Mammary epithelial cell (primary cell): ENCODE measurements at regions not wholly inside any gene's neighbourhood (a gene's known extent, or its start where the extent isn't known, plus 50 kb on each side); places are given as distances from the start of the nearest gene placed in this dataset.

Source experiments
- CTCF ChIP-seq, 2 donors: IDR thresholded peaks in 1 of 2; conservative IDR thresholded peaks in 1 of 2; 2 replicates each; pipeline ENCODE4 v1.5.1; 2011 to 2012; ENCODE audit warnings: inconsistent platforms in 2 of 2, low read length in 2 of 2, mild to moderate bottlenecking in 2 of 2, control low read depth in 1 of 2, low read depth in 1 of 2; ENCODE audit not compliant: insufficient read depth in 1 of 2; ENCODE audit errors: extremely low read depth in 1 of 2
- EZH2 ChIP-seq: IDR thresholded peaks from 2 replicates; pipeline ENCODE4 v1.6.1; 2012; ENCODE audit warnings: low read length, inconsistent platforms, borderline replicate concordance

- TF ChIP-seq EZH2 (no peak), CTCF (conservative IDR thresholded peaks at IDR 0.05 in 1 of 2, IDR thresholded peaks at IDR 0.05 in 1 of 2; ENCODE audit: extremely low read depth in 1 of 2, insufficient read depth in 1 of 2, low read depth in 1 of 2, low read length in 2 of 2) (no peak)
These were observed 177.5 kb upstream of the VASH1 start for GRCh38 chr14:76583805-76584204.
